HEK293 (cell line): ENCODE measurements at regions not wholly inside any gene's neighbourhood (a gene's known extent, or its start where the extent isn't known, plus 50 kb on each side); places are given as distances from the start of the nearest gene placed in this dataset.
A peak's percentile ranks its signal among the peaks of the same experiment; 100 is the strongest.

Source experiments
- CTCF ChIA-PET: fragments of 350-600 bp; formaldehyde crosslinking; extraction: SDS; loops from one replicate; lab custom pipeline; 2021; ENCODE audit warnings: antibody characterized with exemption; lab: Yijun Ruan, JAX
- POLR2A ChIA-PET: fragments of 300-600 bp; formaldehyde crosslinking; extraction: SDS; loops from one replicate; lab custom pipeline; 2020; ENCODE audit warnings: antibody characterized with exemption, inconsistent platforms; lab: Yijun Ruan, JAX
- H3K27ac ChIP-seq: fragments of 200-500 bp; sonication (Bioruptor generic); 2 replicates; pipeline ENCODE4 v1.5.1; 2014; ENCODE audit warnings: low read depth, low read length, control low read depth, inconsistent platforms; ENCODE audit errors: extremely low read depth
- H3K36me3 ChIP-seq, 2 experiments: fragments of 200-500 bp in 1 of 2; sonication (Bioruptor generic) in 1 of 2; 1 replicate in 1 of 2; 2 replicates in 1 of 2; pipeline ENCODE4 v1.5.1; 2014 to 2017; ENCODE audit warnings: inconsistent platforms in 2 of 2, low read length in 2 of 2; ENCODE audit not compliant: control insufficient read depth in 2 of 2, insufficient read depth in 1 of 2
- H3K4me1 ChIP-seq: fragments of 200-500 bp; sonication (Bioruptor generic); 2 replicates; pipeline ENCODE4 v1.5.1; 2014; ENCODE audit warnings: mild to moderate bottlenecking, low read length, inconsistent platforms; ENCODE audit not compliant: control insufficient read depth, insufficient read depth
- H3K4me3 ChIP-seq: 2 replicates; pipeline ENCODE4 v1.5.1; 2011; ENCODE audit warnings: low read depth, mild to moderate bottlenecking, control low read depth, low read length, moderate library complexity
- H3K9me3 ChIP-seq: fragments of 200-500 bp; sonication (Bioruptor generic); 2 replicates; pipeline ENCODE4 v1.5.1; 2014; ENCODE audit warnings: low read depth, low read length, inconsistent platforms; ENCODE audit not compliant: control insufficient read depth, insufficient read depth
- BCL11B ChIP-seq: fragments of 450-650 bp; formaldehyde crosslinking; IDR thresholded peaks from 2 replicates; pipeline ENCODE4 v1.5.1; 2016; ENCODE audit warnings: low read depth, missing biosample characterization, missing genetic modification characterization
- HOXD13 ChIP-seq: sonication (generic); formaldehyde crosslinking; IDR thresholded peaks from 2 replicates; pipeline ENCODE4 v1.8.0; 2022; ENCODE audit warnings: missing genetic modification reagents, borderline replicate concordance
- MEIS1 ChIP-seq: sonication (generic); formaldehyde crosslinking; IDR thresholded peaks from 2 replicates; pipeline ENCODE4 v1.8.1; 2022; ENCODE audit warnings: missing genetic modification reagents, mild to moderate bottlenecking, borderline replicate concordance
- REPIN1 ChIP-seq: fragments of 450-650 bp; formaldehyde crosslinking; IDR thresholded peaks from 2 replicates; pipeline ENCODE4 v1.5.1; 2017; ENCODE audit warnings: missing biosample characterization, missing genetic modification characterization, low read depth
- SP7 ChIP-seq: fragments of 450-650 bp; formaldehyde crosslinking; IDR thresholded peaks from 2 replicates; pipeline ENCODE4 v1.5.1; 2016; ENCODE audit warnings: missing biosample characterization, missing genetic modification characterization
- YY2 ChIP-seq: fragments of 450-650 bp; formaldehyde crosslinking; IDR thresholded peaks from 2 replicates; pipeline ENCODE4 v1.5.1; 2016; ENCODE audit warnings: missing biosample characterization, missing genetic modification characterization
- ZIC2 ChIP-seq: fragments of 450-650 bp; formaldehyde crosslinking; IDR thresholded peaks from 2 replicates; pipeline ENCODE4 v1.5.1; 2016; ENCODE audit warnings: missing biosample characterization, missing genetic modification characterization
- ZNF140 ChIP-seq: fragments of 450-650 bp; formaldehyde crosslinking; IDR thresholded peaks from 2 replicates; pipeline ENCODE4 v1.5.1; 2016; ENCODE audit warnings: missing biosample characterization, missing genetic modification characterization
- ZNF2 ChIP-seq: fragments of 450-650 bp; formaldehyde crosslinking; IDR thresholded peaks from 2 replicates; pipeline ENCODE4 v1.5.1; 2016; ENCODE audit warnings: missing biosample characterization, missing genetic modification characterization
- ZNF354C ChIP-seq: fragments of 450-650 bp; formaldehyde crosslinking; IDR thresholded peaks from 2 replicates; pipeline ENCODE4 v1.5.1; 2016; ENCODE audit warnings: missing biosample characterization, missing genetic modification characterization, low read depth, borderline replicate concordance
- ZNF37A ChIP-seq: fragments of 450-650 bp; IDR thresholded peaks from 2 replicates; pipeline ENCODE4 v1.5.1; 2018; ENCODE audit warnings: missing biosample characterization, missing genetic modification characterization
- ZNF391 ChIP-seq: fragments of 450-650 bp; formaldehyde crosslinking; IDR thresholded peaks from 2 replicates; pipeline ENCODE4 v1.5.1; 2016; ENCODE audit warnings: low read depth, missing biosample characterization, missing genetic modification characterization, borderline replicate concordance
- ZNF530 ChIP-seq: fragments of 450-650 bp; formaldehyde crosslinking; IDR thresholded peaks from 2 replicates; pipeline ENCODE4 v1.5.1; 2016; ENCODE audit warnings: low read depth, missing biosample characterization, missing genetic modification characterization
- ZNF558 ChIP-seq: fragments of 450-650 bp; formaldehyde crosslinking; IDR thresholded peaks from 2 replicates; pipeline ENCODE4 v1.5.1; 2016; ENCODE audit warnings: missing biosample characterization, missing genetic modification characterization
- ZNF561 ChIP-seq: fragments of 450-650 bp; IDR thresholded peaks from 2 replicates; pipeline ENCODE4 v1.5.1; 2018; ENCODE audit warnings: missing biosample characterization, missing genetic modification characterization, borderline replicate concordance
- ZNF596 ChIP-seq: fragments of 450-650 bp; IDR thresholded peaks from 2 replicates; pipeline ENCODE4 v1.5.0; 2018; ENCODE audit warnings: missing biosample characterization, mild to moderate bottlenecking, missing genetic modification characterization, moderate library complexity
- ZNF610 ChIP-seq: fragments of 450-650 bp; formaldehyde crosslinking; IDR thresholded peaks from 2 replicates; pipeline ENCODE4 v1.5.1; 2016; ENCODE audit warnings: missing biosample characterization, missing genetic modification characterization, borderline replicate concordance
- ZNF664 ChIP-seq: fragments of 450-650 bp; formaldehyde crosslinking; IDR thresholded peaks from 2 replicates; pipeline ENCODE4 v1.5.1; 2016; ENCODE audit warnings: missing biosample characterization, missing genetic modification characterization
- ZXDB ChIP-seq: fragments of 450-650 bp; formaldehyde crosslinking; IDR thresholded peaks from 2 replicates; pipeline ENCODE4 v1.5.1; 2016; ENCODE audit warnings: missing biosample characterization, missing genetic modification characterization
- TF ChIP-seq, protein P1 (sequence below): fragments of 450-650 bp; formaldehyde crosslinking; IDR thresholded peaks from 2 replicates; pipeline ENCODE4 v1.5.0; 2017; ENCODE audit warnings: missing biosample characterization, missing genetic modification characterization, borderline replicate concordance
- TF ChIP-seq, protein P2 (sequence below): fragments of 450-650 bp; formaldehyde crosslinking; IDR thresholded peaks from 2 replicates; pipeline ENCODE4 v1.5.1; 2017; ENCODE audit warnings: missing biosample characterization, missing genetic modification characterization
- TF ChIP-seq, protein P3 (sequence below): IDR thresholded peaks from 2 replicates; pipeline ENCODE4 v1.6.1; 2011; ENCODE audit warnings: mild to moderate bottlenecking, low read depth, low read length, borderline replicate concordance

DNA sequence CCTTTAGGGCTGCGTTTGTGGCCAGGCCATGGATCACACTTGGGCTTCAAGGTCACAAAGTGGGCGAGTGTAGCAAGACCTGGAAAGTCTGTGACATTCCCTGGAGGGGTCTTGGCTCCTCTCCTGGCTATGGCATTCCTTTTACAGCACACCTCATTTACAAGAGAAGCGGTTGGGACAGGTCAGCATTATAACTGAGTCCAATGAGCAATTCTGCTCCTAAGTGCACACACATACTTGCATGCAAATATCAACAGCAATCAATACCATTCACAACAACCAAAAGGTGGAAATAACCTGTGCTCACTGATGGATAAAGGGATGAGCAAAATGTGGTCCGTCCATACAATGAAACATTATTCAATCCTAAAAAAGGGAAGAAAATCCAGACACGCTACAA is 298.2 kb downstream of the CTTN start:
- ChIA-PET POLR2A (no interaction called here), CTCF (no interaction called here)
- no peaks in the 10 kb centered on the region for H3K9me3 ChIP-seq
- no peaks in the 10 kb centered on the region for H3K36me3 ChIP-seq
- no peak for TF ChIP-seq ZNF354C (tag by site-specific recombination)
- TF ChIP-seq BCL11B = no peak
- TF ChIP-seq, protein P1, sequence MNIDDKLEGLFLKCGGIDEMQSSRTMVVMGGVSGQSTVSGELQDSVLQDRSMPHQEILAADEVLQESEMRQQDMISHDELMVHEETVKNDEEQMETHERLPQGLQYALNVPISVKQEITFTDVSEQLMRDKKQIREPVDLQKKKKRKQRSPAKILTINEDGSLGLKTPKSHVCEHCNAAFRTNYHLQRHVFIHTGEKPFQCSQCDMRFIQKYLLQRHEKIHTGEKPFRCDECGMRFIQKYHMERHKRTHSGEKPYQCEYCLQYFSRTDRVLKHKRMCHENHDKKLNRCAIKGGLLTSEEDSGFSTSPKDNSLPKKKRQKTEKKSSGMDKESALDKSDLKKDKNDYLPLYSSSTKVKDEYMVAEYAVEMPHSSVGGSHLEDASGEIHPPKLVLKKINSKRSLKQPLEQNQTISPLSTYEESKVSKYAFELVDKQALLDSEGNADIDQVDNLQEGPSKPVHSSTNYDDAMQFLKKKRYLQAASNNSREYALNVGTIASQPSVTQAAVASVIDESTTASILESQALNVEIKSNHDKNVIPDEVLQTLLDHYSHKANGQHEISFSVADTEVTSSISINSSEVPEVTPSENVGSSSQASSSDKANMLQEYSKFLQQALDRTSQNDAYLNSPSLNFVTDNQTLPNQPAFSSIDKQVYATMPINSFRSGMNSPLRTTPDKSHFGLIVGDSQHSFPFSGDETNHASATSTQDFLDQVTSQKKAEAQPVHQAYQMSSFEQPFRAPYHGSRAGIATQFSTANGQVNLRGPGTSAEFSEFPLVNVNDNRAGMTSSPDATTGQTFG (tag by site-specific recombination) = no peak
- TF ChIP-seq MEIS1 = no peak
- TF ChIP-seq ZNF140 = peak; percentile 80
- TF ChIP-seq, protein P2, sequence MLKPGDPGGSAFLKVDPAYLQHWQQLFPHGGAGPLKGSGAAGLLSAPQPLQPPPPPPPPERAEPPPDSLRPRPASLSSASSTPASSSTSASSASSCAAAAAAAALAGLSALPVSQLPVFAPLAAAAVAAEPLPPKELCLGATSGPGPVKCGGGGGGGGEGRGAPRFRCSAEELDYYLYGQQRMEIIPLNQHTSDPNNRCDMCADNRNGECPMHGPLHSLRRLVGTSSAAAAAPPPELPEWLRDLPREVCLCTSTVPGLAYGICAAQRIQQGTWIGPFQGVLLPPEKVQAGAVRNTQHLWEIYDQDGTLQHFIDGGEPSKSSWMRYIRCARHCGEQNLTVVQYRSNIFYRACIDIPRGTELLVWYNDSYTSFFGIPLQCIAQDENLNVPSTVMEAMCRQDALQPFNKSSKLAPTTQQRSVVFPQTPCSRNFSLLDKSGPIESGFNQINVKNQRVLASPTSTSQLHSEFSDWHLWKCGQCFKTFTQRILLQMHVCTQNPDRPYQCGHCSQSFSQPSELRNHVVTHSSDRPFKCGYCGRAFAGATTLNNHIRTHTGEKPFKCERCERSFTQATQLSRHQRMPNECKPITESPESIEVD (tag by site-specific recombination) = no peak
- H3K4me1 ChIP-seq = no peaks in the 10 kb centered on the region
- no peak overlapping the region for H3K4me3 ChIP-seq
- no peak overlapping the region for H3K27ac ChIP-seq

DNA sequence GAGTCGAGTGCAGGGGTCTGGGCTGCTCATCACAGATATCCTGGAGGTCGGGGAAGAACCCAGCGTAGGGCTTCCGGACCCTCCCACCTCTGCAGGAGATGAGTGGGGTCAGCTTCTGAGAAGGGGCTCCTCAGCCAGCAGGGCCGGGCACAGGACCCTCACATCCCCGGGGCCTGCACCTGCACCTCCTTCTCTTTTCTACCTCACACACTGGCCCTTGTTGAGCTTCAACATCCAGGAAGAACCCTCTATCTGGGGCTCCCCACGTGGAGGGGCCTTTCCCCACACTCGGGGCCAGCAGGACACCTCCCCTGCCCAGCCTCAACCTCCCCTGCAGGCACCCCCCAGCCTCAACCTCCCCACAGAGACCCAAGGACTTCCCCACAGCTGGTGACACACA is 299.4 kb downstream of the CTTN start:
- Histone ChIP-seq H3K9me3 (no peaks in the 10 kb centered on the region), H3K4me1 (no peaks in the 10 kb centered on the region), H3K36me3 (no peaks in the 10 kb centered on the region), H3K4me3 (no peak overlapping the region), H3K27ac (no peak overlapping the region)
- CTCF ChIA-PET = no interaction called here
- POLR2A ChIA-PET = no interaction called here
- no peak for TF ChIP-seq ZIC2
- no peak for TF ChIP-seq REPIN1 (tag by site-specific recombination)
- no peak for TF ChIP-seq ZNF391 (tag by site-specific recombination)
- TF ChIP-seq ZNF530 (tag by site-specific recombination) = no peak
- TF ChIP-seq YY2 (tag by site-specific recombination) = no peak
- no peak for TF ChIP-seq ZNF664 (tag by site-specific recombination)
- no peak for TF ChIP-seq ZNF2 (tag by site-specific recombination)
- no peak for TF ChIP-seq ZNF37A (tag by site-specific recombination)
- no peak for TF ChIP-seq HOXD13 (CRISPR knock-in tag)
- TF ChIP-seq ZNF610 (tag by site-specific recombination) = no peak
- no peak for TF ChIP-seq ZNF596 (tag by site-specific recombination)
- TF ChIP-seq ZXDB = no peak
- TF ChIP-seq ZNF558 = no peak
- TF ChIP-seq, protein P3, sequence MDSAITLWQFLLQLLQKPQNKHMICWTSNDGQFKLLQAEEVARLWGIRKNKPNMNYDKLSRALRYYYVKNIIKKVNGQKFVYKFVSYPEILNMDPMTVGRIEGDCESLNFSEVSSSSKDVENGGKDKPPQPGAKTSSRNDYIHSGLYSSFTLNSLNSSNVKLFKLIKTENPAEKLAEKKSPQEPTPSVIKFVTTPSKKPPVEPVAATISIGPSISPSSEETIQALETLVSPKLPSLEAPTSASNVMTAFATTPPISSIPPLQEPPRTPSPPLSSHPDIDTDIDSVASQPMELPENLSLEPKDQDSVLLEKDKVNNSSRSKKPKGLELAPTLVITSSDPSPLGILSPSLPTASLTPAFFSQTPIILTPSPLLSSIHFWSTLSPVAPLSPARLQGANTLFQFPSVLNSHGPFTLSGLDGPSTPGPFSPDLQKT = no peak
- TF ChIP-seq ZNF561 = no peak
- TF ChIP-seq SP7 (tag by site-specific recombination) = no peak
